Activated CD8-positive, alpha-beta T cell treated with anti-CD3 and anti-CD28 coated beads for 36 hours (primary cell): ENCODE measurements at regions not wholly inside any gene's neighbourhood (a gene's known extent, or its start where the extent isn't known, plus 50 kb on each side); places are given as distances from the start of the nearest gene placed in this dataset.

Experiments used
- ATAC-seq: fragments of 200-7000 bp; cut with Tn5 transposase; one replicate; pipeline ENCODE4 v1.10.0; 2021; ENCODE audit warnings: mild to moderate bottlenecking, moderate library complexity
- CTCF ChIA-PET: fragments of 350-600 bp; sonication (Branson Sonifier 250); formaldehyde crosslinking; loops from one replicate; lab custom pipeline; 2021; ENCODE audit warnings: antibody characterized with exemption; lab: Charles Lee
- POLR2A ChIA-PET: fragments of 350-600 bp; sonication (Branson Sonifier 250); formaldehyde crosslinking; loops from one replicate; lab custom pipeline; 2021; ENCODE audit warnings: antibody characterized with exemption; lab: Charles Lee
- DNase-seq: peaks from one replicate; pipeline ENCODE4 v3.0.0-alpha.2; 2020
- H3K27ac Mint-ChIP-seq: one replicate; pipeline ENCODE4 v1.8.0; 2021; ENCODE audit warnings: mild to moderate bottlenecking, mixed read lengths
- H3K27me3 Mint-ChIP-seq: one replicate; pipeline ENCODE4 v1.8.0; 2021; ENCODE audit warnings: mixed read lengths
- H3K36me3 Mint-ChIP-seq: one replicate; pipeline ENCODE4 v1.8.0; 2021; ENCODE audit warnings: low read depth, mixed read lengths
- H3K4me1 Mint-ChIP-seq: one replicate; pipeline ENCODE4 v1.8.0; 2021; ENCODE audit warnings: low read depth, mixed read lengths
- H3K4me3 Mint-ChIP-seq: one replicate; pipeline ENCODE4 v1.8.0; 2021; ENCODE audit warnings: mild to moderate bottlenecking, moderate library complexity, mixed read lengths
- H3K9me3 Mint-ChIP-seq: one replicate; pipeline ENCODE4 v1.8.0; 2021; ENCODE audit warnings: mixed read lengths
- CTCF ChIP-seq: fragments of 200-600 bp; IDR thresholded peaks from one replicate; pipeline ENCODE4 v1.8.0; 2022; ENCODE audit warnings: antibody characterized with exemption, mild to moderate bottlenecking
- intact Hi-C: fragments of 100-400 bp; cut with micrococcal nuclease; formaldehyde crosslinking; loops from one replicate; pipeline ENCODE4 v1.10.0; 2022

GRCh38 chr6:74066168-74066871 is 370.3 kb downstream of the CD109 start:
- H3K27ac Mint-ChIP-seq, result no peak overlapping the region
- H3K27me3 Mint-ChIP-seq, result peaks cover 4% of the 10 kb centered on the region
- H3K4me1 Mint-ChIP-seq, result no peaks in the 10 kb centered on the region
- ATAC-seq (no peak), DNase-seq (no peak)
- peaks cover 3% of the 10 kb centered on the region for H3K9me3 Mint-ChIP-seq
- intact Hi-C loops, result no loop called here
- H3K4me3 Mint-ChIP-seq, result no peak overlapping the region
- ChIA-PET POLR2A (no interaction called here), CTCF (interaction anchor here (1.9 kb wide), 1 partner anchor 25 kb away, joined by 7 read pairs; no protein-coding TSS in a partner anchor)
- no peaks in the 10 kb centered on the region for H3K36me3 Mint-ChIP-seq
- no peak for TF ChIP-seq CTCF

GRCh38 chr6:74065705-74066104 is 369.7 kb downstream of the CD109 start:
- H3K27me3 Mint-ChIP-seq, result peaks cover 4% of the 10 kb centered on the region
- ATAC-seq, result no peak
- no peaks in the 10 kb centered on the region for H3K4me1 Mint-ChIP-seq
- DNase-seq, result no peak
- CTCF ChIA-PET, result interaction anchor here (1.9 kb wide), 1 partner anchor 25 kb away, joined by 7 read pairs; no protein-coding TSS in a partner anchor
- H3K36me3 Mint-ChIP-seq, result no peaks in the 10 kb centered on the region
- H3K9me3 Mint-ChIP-seq, result peaks cover 3% of the 10 kb centered on the region
- H3K4me3 Mint-ChIP-seq, result no peak overlapping the region
- intact Hi-C loops, result no loop called here
- TF ChIP-seq CTCF, result no peak
- POLR2A ChIA-PET, result no interaction called here
- no peak overlapping the region for H3K27ac Mint-ChIP-seq

- Mint-ChIP-seq H3K9me3 (peaks cover 3% of the 10 kb centered on the region), H3K4me3 (no peak overlapping the region), H3K27ac (no peak overlapping the region), H3K27me3 (peaks cover 4% of the 10 kb centered on the region), H3K4me1 (no peaks in the 10 kb centered on the region), H3K36me3 (no peaks in the 10 kb centered on the region)
- TF ChIP-seq CTCF, result no peak
- CTCF ChIA-PET, result interaction anchor here (0.6 kb wide), 1 partner anchor 9 kb away, joined by 3 read pairs; no protein-coding TSS in a partner anchor
- DNase-seq (no peak), ATAC-seq (no peak)
- POLR2A ChIA-PET, result no interaction called here
- intact Hi-C loops, result no loop called here
Measured at GRCh38 chr6:74063391-74063790, 367.4 kb downstream of the CD109 start.

GRCh38 chr6:74061201-74061600 is 365.2 kb downstream of the CD109 start:
- no peak for ATAC-seq
- POLR2A ChIA-PET, result no interaction called here

More at GRCh38 chr6:74061201-74061600, 365.2 kb downstream of the CD109 start:
- H3K9me3 Mint-ChIP-seq, result no peaks in the 10 kb centered on the region
- DNase-seq, result no peak
- TF ChIP-seq CTCF, result no peak
- no peaks in the 10 kb centered on the region for H3K4me1 Mint-ChIP-seq
- no peak overlapping the region for H3K27ac Mint-ChIP-seq
- intact Hi-C loops, result no loop called here
- H3K27me3 Mint-ChIP-seq, result no peaks in the 10 kb centered on the region
- H3K4me3 Mint-ChIP-seq, result no peak overlapping the region
- CTCF ChIA-PET, result no interaction called here
- no peaks in the 10 kb centered on the region for H3K36me3 Mint-ChIP-seq
